ENCODE measurements at regions not wholly inside any gene's neighbourhood (a gene's known extent, or its start where the extent isn't known, plus 50 kb on each side); places are given as distances from the start of the nearest gene placed in this dataset.

- Histone ChIP-seq H3K9ac (ENCODE audit: low read length) (no peak overlapping the region), H3K36me3 (replicated peaks in 1 of 2; ENCODE audit: control extremely low read depth in 1 of 2, control insufficient read depth in 1 of 2, extremely low read depth in 1 of 2, insufficient read depth in 2 of 2, low read length in 1 of 2) (no peaks in the 10 kb centered on the region), H3K27me3 (replicated peaks in 1 of 4; ENCODE audit: control extremely low read depth in 1 of 4, control insufficient read depth in 3 of 4, insufficient read depth in 4 of 4, low read length in 3 of 4) (no peaks in the 10 kb centered on the region), H3K9me3 (ENCODE audit: control extremely low read depth in 1 of 3, control insufficient read depth in 2 of 3, insufficient read depth in 1 of 3, low read length in 2 of 3) (peaks cover 0 to 1% (median 0%) of the 10 kb centered on the region in 3 donors), H3K4me1 (ENCODE audit: control insufficient read depth in 2 of 2, insufficient read depth in 2 of 2, low read length in 2 of 2) (no peaks in the 10 kb centered on the region), H3K4me3 (ENCODE audit: control extremely low read depth in 1 of 5, extremely low read depth in 1 of 5, insufficient read depth in 1 of 5, low read depth in 2 of 5, low read length in 4 of 5) (no peak overlapping the region), H2AFZ (ENCODE audit: insufficient read depth, low read depth, low read length, poor library complexity, severe bottlenecking) (no peak overlapping the region), H3K27ac (ENCODE audit: low read length in 2 of 2) (no peak overlapping the region), H4K20me1 (ENCODE audit: control insufficient read depth, insufficient read depth, low read length, poor library complexity, severe bottlenecking) (no peaks in the 10 kb centered on the region), H3K79me2 (ENCODE audit: control insufficient read depth, insufficient read depth, low read length) (no peaks in the 10 kb centered on the region), H3K4me2 (replicated peaks; ENCODE audit: low read depth, low read length, poor library complexity, severe bottlenecking) (no peak overlapping the region)
- ATAC-seq (ENCODE audit: low read depth) (no peak), DNase-seq (no peak)
- Mint-ChIP-seq H3K4me3 (no peak overlapping the region), H3K27ac (no peak overlapping the region), H3K9me3 (ENCODE audit: insufficient read depth) (peaks cover 2% of the 10 kb centered on the region), H3K27me3 (peaks cover 23% of the 10 kb centered on the region), H3K4me1 (no peaks in the 10 kb centered on the region)
- 79% methylated on average over 4 of the region's 6 CpGs for WGBS (ENCODE audit: insufficient coverage)
- ChIA-PET CTCF (no interaction called here), POLR2A (no interaction called here)
- intact Hi-C loops (cut with micrococcal nuclease), result no loop called here
- TF ChIP-seq, protein P1, sequence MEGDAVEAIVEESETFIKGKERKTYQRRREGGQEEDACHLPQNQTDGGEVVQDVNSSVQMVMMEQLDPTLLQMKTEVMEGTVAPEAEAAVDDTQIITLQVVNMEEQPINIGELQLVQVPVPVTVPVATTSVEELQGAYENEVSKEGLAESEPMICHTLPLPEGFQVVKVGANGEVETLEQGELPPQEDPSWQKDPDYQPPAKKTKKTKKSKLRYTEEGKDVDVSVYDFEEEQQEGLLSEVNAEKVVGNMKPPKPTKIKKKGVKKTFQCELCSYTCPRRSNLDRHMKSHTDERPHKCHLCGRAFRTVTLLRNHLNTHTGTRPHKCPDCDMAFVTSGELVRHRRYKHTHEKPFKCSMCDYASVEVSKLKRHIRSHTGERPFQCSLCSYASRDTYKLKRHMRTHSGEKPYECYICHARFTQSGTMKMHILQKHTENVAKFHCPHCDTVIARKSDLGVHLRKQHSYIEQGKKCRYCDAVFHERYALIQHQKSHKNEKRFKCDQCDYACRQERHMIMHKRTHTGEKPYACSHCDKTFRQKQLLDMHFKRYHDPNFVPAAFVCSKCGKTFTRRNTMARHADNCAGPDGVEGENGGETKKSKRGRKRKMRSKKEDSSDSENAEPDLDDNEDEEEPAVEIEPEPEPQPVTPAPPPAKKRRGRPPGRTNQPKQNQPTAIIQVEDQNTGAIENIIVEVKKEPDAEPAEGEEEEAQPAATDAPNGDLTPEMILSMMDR (IDR thresholded peaks at IDR 0.05), result no peak
Observed at GRCh38 chr22:47963660-47964059, 1201.2 kb downstream of the TBC1D22A start.

DNA sequence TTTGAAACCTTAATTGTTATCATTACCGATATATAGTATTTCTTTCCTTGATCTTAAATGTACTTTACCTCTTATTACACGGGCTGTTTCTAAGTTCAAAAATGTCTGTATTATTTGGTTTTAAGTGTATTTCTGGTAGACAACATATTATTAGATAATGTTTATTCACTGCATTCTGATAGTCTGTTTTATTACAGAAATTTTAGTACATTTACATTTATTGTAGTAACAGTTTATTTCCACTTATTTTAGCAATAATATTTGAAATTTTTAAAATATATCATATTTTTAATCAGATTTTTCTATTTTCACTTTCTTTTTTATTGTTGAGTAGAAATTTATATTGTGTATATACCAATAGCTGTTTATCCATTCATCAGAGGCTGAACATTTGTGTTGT, 1195.2 kb downstream of the TBC1D22A start:
- POLR2A ChIA-PET, result no interaction called here
- H3K79me2 ChIP-seq (ENCODE audit: control insufficient read depth, insufficient read depth, low read length), result no peaks in the 10 kb centered on the region
- no peak overlapping the region for H3K27ac ChIP-seq (ENCODE audit: low read length in 2 of 2)
- no peaks in the 10 kb centered on the region for H3K36me3 ChIP-seq (replicated peaks in 1 of 2; ENCODE audit: control extremely low read depth in 1 of 2, control insufficient read depth in 1 of 2, extremely low read depth in 1 of 2, insufficient read depth in 2 of 2, low read length in 1 of 2)
- H3K9ac ChIP-seq (ENCODE audit: low read length), result no peak overlapping the region
- H4K20me1 ChIP-seq (ENCODE audit: control insufficient read depth, insufficient read depth, low read length, poor library complexity, severe bottlenecking), result no peaks in the 10 kb centered on the region
- DNase-seq (no peak), ATAC-seq (ENCODE audit: low read depth) (no peak)
- CTCF ChIA-PET, result no interaction called here
- WGBS (ENCODE audit: insufficient coverage), result no CpG with 5 or more reads among the region's 2 CpGs
- Mint-ChIP-seq H3K9me3 (ENCODE audit: insufficient read depth) (peaks cover 6% of the 10 kb centered on the region), H3K27me3 (peaks cover 7% of the 10 kb centered on the region), H3K4me3 (no peak overlapping the region), H3K27ac (no peak overlapping the region), H3K4me1 (no peaks in the 10 kb centered on the region)
- H3K4me2 ChIP-seq (replicated peaks; ENCODE audit: low read depth, low read length, poor library complexity, severe bottlenecking), result no peak overlapping the region
- no peak overlapping the region for H2AFZ ChIP-seq (ENCODE audit: insufficient read depth, low read depth, low read length, poor library complexity, severe bottlenecking)
- H3K27me3 ChIP-seq (replicated peaks in 1 of 4; ENCODE audit: control extremely low read depth in 1 of 4, control insufficient read depth in 3 of 4, insufficient read depth in 4 of 4, low read length in 3 of 4), result no peaks in the 10 kb centered on the region
- TF ChIP-seq EZH2 (IDR thresholded peaks at IDR 0.05; ENCODE audit: borderline replicate concordance, insufficient read depth, low read depth, low read length, poor library complexity, severe bottlenecking), result no peak
- TF ChIP-seq, protein P1 (IDR thresholded peaks at IDR 0.05), result no peak
- no peaks in the 10 kb centered on the region for H3K4me1 ChIP-seq (ENCODE audit: control insufficient read depth in 2 of 2, insufficient read depth in 2 of 2, low read length in 2 of 2)
- H3K4me3 ChIP-seq (ENCODE audit: control extremely low read depth in 1 of 5, extremely low read depth in 1 of 5, insufficient read depth in 1 of 5, low read depth in 2 of 5, low read length in 4 of 5), result no peak overlapping the region
- intact Hi-C loops (cut with micrococcal nuclease), result no loop called here
- H3K9me3 ChIP-seq (ENCODE audit: control extremely low read depth in 1 of 3, control insufficient read depth in 2 of 3, insufficient read depth in 1 of 3, low read length in 2 of 3), result peaks cover 0 to 5% (median 5%) of the 10 kb centered on the region in 3 donors
